GM12872 (cell line): ENCODE measurements at regions not wholly inside any gene's neighbourhood (a gene's known extent, or its start where the extent isn't known, plus 50 kb on each side); places are given as distances from the start of the nearest gene placed in this dataset.

Experiments used
- CTCF ChIP-seq: IDR thresholded peaks from 3 replicates; pipeline ENCODE4 v1.5.1; 2011; ENCODE audit warnings: low read depth, mild to moderate bottlenecking, low read length, moderate library complexity; ENCODE audit not compliant: insufficient read depth

GRCh38 chr7:47663851-47664250 lies 81.9 kb upstream of the TNS3 start:
- no peak for TF ChIP-seq CTCF

- TF ChIP-seq CTCF, result no peak
Measured at GRCh38 chr7:47663213-47663612, 81.3 kb upstream of the TNS3 start.

GRCh38 chr7:47661051-47661714 lies 79.3 kb upstream of the TNS3 start:
- no peak for TF ChIP-seq CTCF

GRCh38 chr7:47659664-47660462 lies 78.0 kb upstream of the TNS3 start:
- TF ChIP-seq CTCF, result no peak

GRCh38 chr7:47658886-47659635 lies 77.2 kb upstream of the TNS3 start:
- TF ChIP-seq CTCF, result no peak

GRCh38 chr7:47657126-47657525 lies 75.2 kb upstream of the TNS3 start:
- no peak for TF ChIP-seq CTCF

GRCh38 chr7:47654672-47655298 lies 72.9 kb upstream of the TNS3 start:
- TF ChIP-seq CTCF, result no peak
